ENCODE measurements at regions not wholly inside any gene's neighbourhood (a gene's known extent, or its start where the extent isn't known, plus 50 kb on each side); places are given as distances from the start of the nearest gene placed in this dataset.

- no peaks in the 10 kb centered on the region for H3K36me3 ChIP-seq
- no peak overlapping the region for H3K4me3 ChIP-seq
- TF ChIP-seq CTCF (IDR thresholded peaks at IDR 0.05) (no peak), POLR2A (IDR thresholded peaks at IDR 0.05) (no peak)
- peak overlapping the region in 1 of 4 donors; percentile 4 for H3K27ac ChIP-seq
- H3K9me3 ChIP-seq, result no peaks in the 10 kb centered on the region
- no peak for DNase-seq
- no peaks in the 10 kb centered on the region for H3K27me3 ChIP-seq
- H3K4me1 ChIP-seq, result peaks cover 0 to 4% (median 0%) of the 10 kb centered on the region in 4 donors
These were observed 49.9 kb upstream of the SCRG1 start for GRCh38 chr4:173448608-173449379.

Measured in Peyer's patch (tissue), 4 donors.